GM12878 (cell line): ENCODE measurements at regions not wholly inside any gene's neighbourhood (a gene's known extent, or its start where the extent isn't known, plus 50 kb on each side); places are given as distances from the start of the nearest gene placed in this dataset.

Experiments used
- ATAC-seq: fragments of 200-7000 bp; cut with Tn5 transposase; 3 replicates; pipeline ENCODE4 v1.9.1; 2020; ENCODE audit warnings: mild to moderate bottlenecking, moderate library complexity
- BruUV-seq: library from RNA; stranded (reverse); fragments of 400-500 nt; replicated peaks from 2 replicates; lab custom pipeline; 2021; lab: Mats Ljungman, UMichigan
- CTCF ChIA-PET: fragments of 300-600 bp; sonication (Branson Sonifier 250); formaldehyde crosslinking; extraction: SDS; loops from one replicate; lab custom pipeline; 2021; ENCODE audit warnings: inconsistent platforms; lab: Yijun Ruan, JAX
- POLR2A ChIA-PET: fragments of 350-600 bp; formaldehyde crosslinking; extraction: SDS; loops from one replicate; lab custom pipeline; 2021; ENCODE audit warnings: inconsistent platforms; lab: Charles Lee
- RAD21 ChIA-PET: fragments of 300-600 bp; sonication (Branson Sonifier 250); formaldehyde crosslinking; loops from one replicate; lab custom pipeline; 2023; ENCODE audit warnings: antibody characterized with exemption; ENCODE audit not compliant: unreplicated experiment; lab: Charles Lee
- SMC1A ChIA-PET: fragments of 300-600 bp; sonication (Branson Sonifier 250); formaldehyde crosslinking; loops from one replicate; lab custom pipeline; 2023; ENCODE audit not compliant: unreplicated experiment, uncharacterized antibody; lab: Charles Lee
- DNase-seq: peaks from one replicate; pipeline ENCODE4 v3.0.0-alpha.2; 2011; ENCODE audit warnings: low read depth, low spot score
- FAIRE-seq: peaks from 3 replicates; lab custom pipeline; 2011; peaks lifted over from hg19 to GRCh38; lab: Jason Lieb, UNC
- H2AFZ ChIP-seq: 2 replicates; pipeline ENCODE4 v1.6.0; 2011; ENCODE audit warnings: low read depth, low read length, control low read depth; ENCODE audit not compliant: control insufficient read depth
- H3K27ac ChIP-seq: 2 replicates; pipeline ENCODE4 v1.5.1; 2011; ENCODE audit warnings: control low read depth; ENCODE audit not compliant: control insufficient read depth, insufficient read depth
- H3K27me3 ChIP-seq, 2 experiments: replicated peaks in 1 of 2; 2 replicates each; pipeline versions ENCODE4 v1.6.0 to v1.6.1; 2011; ENCODE audit warnings: low read length in 1 of 2; ENCODE audit not compliant: control insufficient read depth in 2 of 2, insufficient read depth in 2 of 2
- H3K36me3 ChIP-seq, 2 experiments: 2 replicates each; pipeline ENCODE4 v1.5.1; 2011; ENCODE audit warnings: low read length in 1 of 2; ENCODE audit not compliant: control insufficient read depth in 2 of 2, insufficient read depth in 2 of 2
- H3K4me1 ChIP-seq: 2 replicates; pipeline ENCODE4 v1.6.1; 2011; ENCODE audit warnings: mild to moderate bottlenecking, low read length, moderate library complexity, mixed read lengths; ENCODE audit not compliant: control insufficient read depth, insufficient read depth
- H3K4me2 ChIP-seq: 2 replicates; pipeline ENCODE4 v1.6.0; 2011; ENCODE audit warnings: control low read depth; ENCODE audit not compliant: control insufficient read depth, insufficient read depth
- H3K4me3 ChIP-seq: fragments of 200-600 bp; sonication (generic); 2 replicates; pipeline ENCODE4 v1.5.1; 2016
- H3K79me2 ChIP-seq: 2 replicates; pipeline ENCODE4 v1.6.0; 2011; ENCODE audit warnings: low read length; ENCODE audit not compliant: control insufficient read depth, insufficient read depth
- H3K9ac ChIP-seq: 2 replicates; pipeline ENCODE4 v1.8.0; 2011; ENCODE audit warnings: low read length, control low read depth, mixed read lengths; ENCODE audit not compliant: control insufficient read depth, insufficient read depth
- H3K9me3 ChIP-seq: replicated peaks from 3 replicates; pipeline ENCODE4 v1.5.1; 2011; ENCODE audit warnings: mild to moderate bottlenecking, low read length; ENCODE audit not compliant: control insufficient read depth, insufficient read depth
- H4K20me1 ChIP-seq: 2 replicates; pipeline ENCODE4 v1.6.0; 2011; ENCODE audit not compliant: control insufficient read depth, insufficient read depth
- CHD2 ChIP-seq: IDR thresholded peaks from 2 replicates; pipeline ENCODE4 v1.6.1; 2011; ENCODE audit warnings: low read depth, low read length, improper control_type of control experiment, borderline replicate concordance
- ETV6 ChIP-seq, 2 experiments: fragments of 450-650 bp in 1 of 2; IDR thresholded peaks in 1 of 2; conservative IDR thresholded peaks in 1 of 2; 2 replicates each; pipeline ENCODE4 v1.6.1; 2014; ENCODE audit warnings: antibody characterized with exemption in 1 of 2, borderline replicate concordance in 1 of 2, low read depth in 1 of 2, mild to moderate bottlenecking in 1 of 2, moderate library complexity in 1 of 2
- PKNOX1 ChIP-seq: fragments of 450-650 bp; IDR thresholded peaks from 2 replicates; pipeline ENCODE4 v1.6.1; 2016; ENCODE audit warnings: mild to moderate bottlenecking
- SMAD1 ChIP-seq: fragments of 450-650 bp; IDR thresholded peaks from 2 replicates; pipeline ENCODE4 v1.6.1; 2018; ENCODE audit warnings: mild to moderate bottlenecking, low read depth; ENCODE audit not compliant: partially characterized antibody
- WRNIP1 ChIP-seq: IDR thresholded peaks from 2 replicates; pipeline ENCODE4 v1.6.1; 2011; ENCODE audit warnings: low read depth, low read length, improper control_type of control experiment, borderline replicate concordance
- ZNF274 ChIP-seq: IDR thresholded peaks from one replicate; pipeline ENCODE4 v1.8.0; 2011; ENCODE audit not compliant: insufficient read length, insufficient read depth
- WGBS: methylation state at CpG from one replicate; pipeline ENCODE4 v1.1.6; 2016; ENCODE audit warnings: low lambda C conversion rate; ENCODE audit not compliant: insufficient replicate concordance, insufficient coverage; ENCODE audit errors: missing lambda C conversion rate; 5-methylcytosine and 5-hydroxymethylcytosine counted together
- in situ Hi-C: fragments of 300-500 bp; cut with MboI; formaldehyde crosslinking; loops from 9 replicates; pipeline ENCODE4 v1.14.3; 2018; ENCODE audit warnings: mixed read lengths
- intact Hi-C: fragments of 100-400 bp; cut with micrococcal nuclease; formaldehyde crosslinking; loops from one replicate; pipeline ENCODE4 v1.14.2; 2022; ENCODE audit not compliant: unreplicated experiment
- TF ChIP-seq, protein P1 (sequence below): fragments of 450-650 bp; IDR thresholded peaks from 2 replicates; pipeline ENCODE4 v1.6.1; 2014; ENCODE audit warnings: mild to moderate bottlenecking

DNA sequence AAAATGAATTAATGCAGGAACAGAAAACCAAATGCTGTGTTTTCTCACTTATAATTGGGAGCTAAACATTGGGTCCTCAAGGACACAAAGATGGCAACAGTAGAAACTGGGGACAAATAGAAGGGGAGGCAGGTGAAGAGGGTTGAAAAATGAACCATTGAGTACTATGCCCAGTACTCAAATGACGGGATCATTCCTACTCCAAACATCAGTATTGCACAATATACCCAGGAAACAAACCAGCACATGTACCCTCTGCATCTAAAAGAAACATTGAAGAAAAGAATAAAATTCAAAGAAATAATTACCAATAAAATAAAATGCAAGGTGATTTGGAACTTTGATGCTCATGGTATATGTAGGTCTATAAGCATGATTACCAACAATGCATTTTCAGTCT is 110.8 kb downstream of the LMO3 start:
- CTCF ChIA-PET, result interaction anchor here (1.0 to 2.2 kb wide), 2 partner anchors 15 to 22 kb away, joined by 3 to 4 read pairs; no protein-coding TSS in a partner anchor
- DNase-seq, result no peak

More for the DNA sequence above, 110.8 kb downstream of the LMO3 start:
- H3K27me3 ChIP-seq, result no peaks in the 10 kb centered on the region
- H3K4me1 ChIP-seq, result no peaks in the 10 kb centered on the region
- no peak overlapping the region for H2AFZ ChIP-seq
- H3K9me3 ChIP-seq, result no peaks in the 10 kb centered on the region
- ChIA-PET RAD21 (no interaction called here), POLR2A (interaction anchor here (1.1 kb wide), 1 partner anchor 24 kb away, joined by 3 read pairs; no protein-coding TSS in a partner anchor), SMC1A (no interaction called here)
- WGBS, result 47% methylated on average over 1 of the region's 1 CpG
- H4K20me1 ChIP-seq, result no peaks in the 10 kb centered on the region
- in situ Hi-C loops, result no loop called here
- no peak for ATAC-seq
- H3K4me3 ChIP-seq, result no peak overlapping the region
- no TSS peak for BruUV-seq
- H3K4me2 ChIP-seq, result no peak overlapping the region
- no peak for FAIRE-seq
- no peak for TF ChIP-seq PKNOX1
- no peak for TF ChIP-seq CHD2
- no peak for TF ChIP-seq ETV6 (conservative IDR thresholded peaks at IDR 0.05 in 1 of 2, IDR thresholded peaks at IDR 0.05 in 1 of 2; ENCODE audit: borderline replicate concordance in 1 of 2, low read depth in 1 of 2)
- TF ChIP-seq SMAD1, result no peak
- TF ChIP-seq, protein P1, sequence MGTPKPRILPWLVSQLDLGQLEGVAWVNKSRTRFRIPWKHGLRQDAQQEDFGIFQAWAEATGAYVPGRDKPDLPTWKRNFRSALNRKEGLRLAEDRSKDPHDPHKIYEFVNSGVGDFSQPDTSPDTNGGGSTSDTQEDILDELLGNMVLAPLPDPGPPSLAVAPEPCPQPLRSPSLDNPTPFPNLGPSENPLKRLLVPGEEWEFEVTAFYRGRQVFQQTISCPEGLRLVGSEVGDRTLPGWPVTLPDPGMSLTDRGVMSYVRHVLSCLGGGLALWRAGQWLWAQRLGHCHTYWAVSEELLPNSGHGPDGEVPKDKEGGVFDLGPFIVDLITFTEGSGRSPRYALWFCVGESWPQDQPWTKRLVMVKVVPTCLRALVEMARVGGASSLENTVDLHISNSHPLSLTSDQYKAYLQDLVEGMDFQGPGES, result no peak
- no peak for TF ChIP-seq ZNF274
- no peak for TF ChIP-seq WRNIP1
- H3K36me3 ChIP-seq, result no peaks in the 10 kb centered on the region
- H3K9ac ChIP-seq, result no peak overlapping the region
- H3K27ac ChIP-seq, result no peak overlapping the region
- H3K79me2 ChIP-seq, result no peaks in the 10 kb centered on the region
- intact Hi-C loops, result no loop called here
